ENCODE measurements at regions not wholly inside any gene's neighbourhood (a gene's known extent, or its start where the extent isn't known, plus 50 kb on each side); places are given as distances from the start of the nearest gene placed in this dataset.
A peak's percentile ranks its signal among the peaks of the same experiment; 100 is the strongest.

DNA sequence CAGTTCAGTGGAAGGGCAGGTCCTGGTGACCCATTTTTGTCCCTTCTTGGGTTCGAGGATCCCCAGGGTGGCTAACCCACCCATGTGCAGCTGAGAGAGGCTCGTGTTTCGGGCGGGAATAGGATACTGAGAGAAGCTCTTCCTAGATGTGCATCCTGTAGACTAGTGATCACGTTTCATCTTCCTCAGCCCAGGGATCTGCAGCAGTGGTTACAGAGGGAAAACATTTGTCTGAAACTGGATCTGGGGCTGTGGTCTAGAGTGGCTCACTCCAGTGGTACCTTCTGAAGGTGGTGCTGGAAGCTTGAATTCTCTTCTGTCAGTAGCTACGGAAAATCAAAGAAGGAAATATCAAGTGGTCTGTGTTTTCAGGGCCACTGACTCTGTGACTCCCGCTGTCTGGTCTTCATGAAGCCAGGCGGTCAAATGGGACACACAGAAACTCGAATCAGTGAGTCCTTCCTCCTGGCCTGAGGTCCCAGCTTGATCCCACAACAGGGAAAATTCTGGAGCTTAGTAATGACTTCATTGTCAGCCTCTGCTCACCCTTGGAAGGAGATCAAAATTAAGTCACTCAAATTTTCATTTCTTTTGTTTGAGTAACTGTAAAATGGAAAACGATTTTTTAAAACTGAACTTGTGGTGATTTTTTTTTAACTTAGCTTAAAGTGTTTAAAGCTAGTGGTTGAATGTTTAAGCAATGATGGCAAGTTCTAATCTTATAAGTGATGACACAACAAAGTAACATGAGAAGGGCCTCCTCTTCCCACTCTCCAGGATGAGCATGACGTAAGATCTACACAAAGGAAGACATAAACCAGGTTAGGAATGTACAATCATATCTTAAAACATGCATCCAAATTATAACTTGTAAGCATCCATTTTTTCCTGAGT lies 469.3 kb upstream of the KLF6 start:
- TF ChIP-seq, protein P1, sequence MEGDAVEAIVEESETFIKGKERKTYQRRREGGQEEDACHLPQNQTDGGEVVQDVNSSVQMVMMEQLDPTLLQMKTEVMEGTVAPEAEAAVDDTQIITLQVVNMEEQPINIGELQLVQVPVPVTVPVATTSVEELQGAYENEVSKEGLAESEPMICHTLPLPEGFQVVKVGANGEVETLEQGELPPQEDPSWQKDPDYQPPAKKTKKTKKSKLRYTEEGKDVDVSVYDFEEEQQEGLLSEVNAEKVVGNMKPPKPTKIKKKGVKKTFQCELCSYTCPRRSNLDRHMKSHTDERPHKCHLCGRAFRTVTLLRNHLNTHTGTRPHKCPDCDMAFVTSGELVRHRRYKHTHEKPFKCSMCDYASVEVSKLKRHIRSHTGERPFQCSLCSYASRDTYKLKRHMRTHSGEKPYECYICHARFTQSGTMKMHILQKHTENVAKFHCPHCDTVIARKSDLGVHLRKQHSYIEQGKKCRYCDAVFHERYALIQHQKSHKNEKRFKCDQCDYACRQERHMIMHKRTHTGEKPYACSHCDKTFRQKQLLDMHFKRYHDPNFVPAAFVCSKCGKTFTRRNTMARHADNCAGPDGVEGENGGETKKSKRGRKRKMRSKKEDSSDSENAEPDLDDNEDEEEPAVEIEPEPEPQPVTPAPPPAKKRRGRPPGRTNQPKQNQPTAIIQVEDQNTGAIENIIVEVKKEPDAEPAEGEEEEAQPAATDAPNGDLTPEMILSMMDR (IDR thresholded peaks at IDR 0.05; ENCODE audit: low read depth, low read length, missing control alignments), result no peak
- no peak overlapping the region for H3K4me3 ChIP-seq (replicated peaks; ENCODE audit: low read depth, low read length)
- DNase-seq (ENCODE audit: extremely low read depth, low read depth), result no peak

DNA sequence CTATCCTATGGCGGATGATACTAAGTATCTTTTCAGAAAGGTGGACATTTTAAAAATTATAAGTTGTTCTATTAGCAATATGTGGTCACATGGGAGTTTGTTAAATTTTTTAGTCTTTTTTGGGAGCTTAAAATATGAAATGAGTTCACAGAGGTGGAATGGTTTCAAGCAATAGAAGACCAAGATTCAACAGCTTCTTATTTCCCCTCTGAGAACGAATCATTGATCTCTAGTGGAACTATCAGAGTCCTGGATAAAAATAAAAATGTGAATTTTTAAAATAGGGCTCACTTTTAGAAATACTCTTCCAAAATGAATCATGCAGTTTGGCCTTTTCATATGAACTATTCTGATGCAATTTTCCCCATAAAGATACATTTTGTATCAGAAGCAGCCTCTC lies 467.7 kb upstream of the KLF6 start:
- DNase-seq (ENCODE audit: extremely low read depth, low read depth), result no peak
- TF ChIP-seq, protein P1 (IDR thresholded peaks at IDR 0.05; ENCODE audit: low read depth, low read length, missing control alignments), result no peak
- no peak overlapping the region for H3K4me3 ChIP-seq (replicated peaks; ENCODE audit: low read depth, low read length)

DNA sequence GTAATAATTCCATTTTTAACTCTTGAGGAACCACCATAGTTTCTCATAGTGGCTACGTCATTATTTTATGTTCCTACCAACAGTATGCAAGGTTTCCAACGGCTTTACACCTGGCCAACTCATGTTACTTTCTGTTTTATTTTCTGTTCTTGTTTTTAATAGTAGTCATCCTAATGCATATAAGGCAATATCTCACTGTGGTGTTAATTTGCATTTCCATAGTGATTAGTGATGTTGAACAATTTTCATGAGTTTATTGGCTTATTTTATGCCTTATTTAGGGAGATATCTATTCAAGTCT lies 465.5 kb upstream of the KLF6 start:
- no peak overlapping the region for H3K4me3 ChIP-seq (replicated peaks; ENCODE audit: low read depth, low read length)
- TF ChIP-seq, protein P1 (IDR thresholded peaks at IDR 0.05; ENCODE audit: low read depth, low read length, missing control alignments), result no peak
- DNase-seq (ENCODE audit: extremely low read depth, low read depth), result no peak

DNA sequence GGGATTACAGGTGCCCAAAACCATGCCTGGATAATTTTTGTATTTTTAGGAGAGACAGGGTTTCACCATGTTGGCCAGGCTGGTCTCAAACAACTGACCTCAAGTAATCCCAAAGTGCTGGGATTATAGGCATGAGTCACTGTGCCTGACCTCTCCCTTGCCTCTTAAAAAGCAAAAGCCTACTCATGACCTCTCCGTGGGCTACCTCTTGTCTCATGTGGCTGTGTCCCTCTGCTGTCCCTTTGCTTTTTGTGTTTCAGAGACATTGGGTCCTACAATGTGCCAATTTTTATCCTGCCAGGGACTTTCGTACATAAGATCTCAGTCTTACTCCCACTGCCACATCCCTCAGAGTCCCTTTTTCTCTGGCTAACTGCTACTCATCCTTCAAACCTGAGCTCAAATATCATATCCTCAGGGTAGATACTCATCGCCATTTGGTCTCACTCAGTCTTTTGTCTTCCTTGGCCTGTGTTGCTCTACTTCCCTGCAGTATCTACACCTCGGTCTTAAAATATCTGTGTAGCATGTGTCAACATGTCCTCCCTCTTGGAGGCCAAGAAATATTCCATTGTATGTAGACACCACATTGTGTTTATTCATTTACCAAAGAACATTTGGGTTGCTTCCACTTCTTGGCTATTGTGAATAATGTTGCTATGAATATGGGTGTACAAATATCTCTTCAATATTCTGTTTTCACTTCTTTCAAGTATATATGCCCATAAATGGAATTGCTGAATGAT lies 465.0 kb upstream of the KLF6 start:
- no peak overlapping the region for H3K4me3 ChIP-seq (replicated peaks; ENCODE audit: low read depth, low read length)
- TF ChIP-seq, protein P1 (IDR thresholded peaks at IDR 0.05; ENCODE audit: low read depth, low read length, missing control alignments), result no peak
- no peak for DNase-seq (ENCODE audit: extremely low read depth, low read depth)

DNA sequence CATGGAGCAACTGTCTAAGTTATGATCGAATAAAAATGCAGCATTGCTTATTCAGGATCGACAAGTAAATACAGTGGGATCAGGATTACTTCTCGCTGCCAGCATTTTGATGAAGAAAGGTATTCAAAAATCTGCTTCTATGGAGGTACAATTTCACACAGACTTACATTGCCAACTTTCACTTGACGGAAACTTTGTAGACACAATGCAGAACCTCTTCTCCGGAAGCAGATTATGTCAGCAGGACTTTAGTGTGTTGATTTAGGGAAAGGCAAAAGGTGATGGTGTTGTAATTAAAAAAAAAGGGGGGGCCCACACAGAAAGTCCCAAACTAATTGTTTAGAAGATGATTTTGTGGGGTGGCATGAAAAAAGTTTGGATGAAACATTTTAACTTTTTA lies 462.4 kb upstream of the KLF6 start:
- TF ChIP-seq, protein P1 (IDR thresholded peaks at IDR 0.05; ENCODE audit: low read depth, low read length, missing control alignments), result no peak
- no peak for DNase-seq (ENCODE audit: extremely low read depth, low read depth)
- H3K4me3 ChIP-seq (replicated peaks; ENCODE audit: low read depth, low read length), result no peak overlapping the region

DNA sequence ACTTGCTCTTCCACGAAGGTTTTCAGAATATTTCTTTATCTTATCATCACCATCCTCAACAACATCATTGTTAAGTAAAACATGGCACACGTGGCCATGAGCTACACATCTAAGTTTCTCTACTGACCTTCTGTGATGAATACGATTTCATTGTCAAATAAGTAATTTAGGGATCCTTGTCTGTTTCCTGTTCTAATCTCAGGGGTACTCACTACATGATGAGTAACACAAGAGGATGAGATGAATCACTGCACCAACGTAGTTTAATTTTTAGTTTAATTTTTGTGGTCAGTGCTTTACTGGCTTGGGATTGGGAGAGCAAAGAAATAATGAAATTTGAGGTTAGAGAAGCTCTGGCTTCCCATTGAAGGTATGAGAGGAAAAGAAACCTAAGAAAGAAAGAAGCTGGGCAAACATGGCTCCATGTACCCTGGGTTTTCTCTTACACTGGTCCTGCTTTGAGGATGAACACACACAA lies 461.9 kb upstream of the KLF6 start:
- DNase-seq (ENCODE audit: extremely low read depth, low read depth), result peak; percentile 66

More for the DNA sequence above, 461.9 kb upstream of the KLF6 start:
- TF ChIP-seq, protein P1 (IDR thresholded peaks at IDR 0.05; ENCODE audit: low read depth, low read length, missing control alignments), result no peak
- H3K4me3 ChIP-seq (replicated peaks; ENCODE audit: low read depth, low read length), result no peak overlapping the region
